ENCODE measurements at regions not wholly inside any gene's neighbourhood (a gene's known extent, or its start where the extent isn't known, plus 50 kb on each side); places are given as distances from the start of the nearest gene placed in this dataset.
"Not testable (repeated sequence)": the region's sequence is repeated elsewhere in the genome, so short reads cannot be mapped to it uniquely, and the experiment has no call there.

DNA sequence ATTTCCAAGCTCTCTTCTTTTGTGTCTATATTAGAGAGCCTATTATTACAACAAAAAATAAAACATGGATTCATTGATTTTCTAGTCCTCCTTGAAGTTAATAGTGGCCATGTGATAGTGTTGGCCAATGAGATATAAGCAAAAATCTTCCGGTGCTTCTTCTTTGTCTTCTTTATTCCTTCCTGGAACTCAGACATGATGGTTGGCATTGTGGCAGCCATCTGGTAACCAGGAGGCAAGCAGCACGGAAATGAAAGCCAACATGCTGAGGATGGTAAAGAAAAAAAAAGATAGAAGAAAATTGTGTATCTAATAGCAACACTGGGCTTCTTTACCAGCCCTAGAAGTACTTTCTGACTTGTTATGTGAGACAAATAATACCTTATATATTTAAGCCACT, 50.8 kb upstream of the SEL1L start:
- no peak for DNase-seq (ENCODE audit: low read depth)

DNA sequence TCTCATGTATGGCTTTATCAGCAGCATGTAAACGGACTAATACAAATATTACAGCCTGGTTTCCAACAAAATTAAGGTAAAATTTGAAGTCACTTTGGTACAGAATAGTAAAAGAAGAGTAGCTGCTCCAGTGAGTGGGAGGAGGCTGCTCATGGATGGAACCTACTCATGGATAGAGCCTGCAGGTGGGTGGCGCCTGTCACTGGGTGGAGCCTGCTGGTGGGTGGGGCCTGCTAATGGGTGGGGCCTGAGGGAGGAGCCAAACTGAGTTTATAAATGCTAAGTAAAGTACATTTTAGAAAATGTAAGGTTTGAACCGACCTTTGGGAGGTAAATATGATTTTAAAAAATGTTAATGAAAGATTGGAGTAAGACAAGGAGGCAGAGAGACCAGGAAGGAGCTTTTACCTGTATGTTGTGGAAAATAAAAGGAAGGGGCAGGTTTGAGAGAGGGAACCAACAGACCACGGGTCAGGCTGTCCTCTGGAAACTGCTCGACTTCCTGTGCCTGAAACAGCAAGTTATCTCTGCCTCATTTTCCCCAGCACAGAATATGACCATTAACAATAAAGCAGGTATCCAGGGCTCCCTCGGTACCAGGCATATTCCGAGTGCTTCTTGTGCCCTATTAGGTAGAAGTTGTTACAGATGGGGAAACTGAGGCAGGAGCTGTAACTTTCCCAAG, 55.9 kb upstream of the SEL1L start:
- DNase-seq (ENCODE audit: low read depth) = no peak

DNA sequence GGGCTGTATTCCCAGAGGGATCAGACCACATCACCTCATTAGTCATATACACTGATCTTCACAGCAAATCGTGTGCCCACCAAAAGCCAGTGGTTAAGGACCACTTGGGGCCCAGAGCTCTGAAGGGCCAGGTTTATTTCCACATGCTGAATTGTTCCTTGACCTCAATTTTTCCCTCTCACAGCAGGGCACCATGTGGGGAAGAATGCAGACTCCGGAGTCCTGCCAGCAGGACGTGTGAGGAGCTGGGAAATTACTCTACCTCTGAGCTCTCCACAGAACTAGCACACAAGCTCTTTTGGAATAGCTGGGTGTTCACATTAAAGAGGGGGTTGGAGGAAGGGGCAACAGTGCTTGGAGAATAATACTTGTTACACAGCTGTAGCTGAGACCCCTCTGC, 57.6 kb upstream of the SEL1L start:
- DNase-seq (ENCODE audit: low read depth) = no peak

DNA sequence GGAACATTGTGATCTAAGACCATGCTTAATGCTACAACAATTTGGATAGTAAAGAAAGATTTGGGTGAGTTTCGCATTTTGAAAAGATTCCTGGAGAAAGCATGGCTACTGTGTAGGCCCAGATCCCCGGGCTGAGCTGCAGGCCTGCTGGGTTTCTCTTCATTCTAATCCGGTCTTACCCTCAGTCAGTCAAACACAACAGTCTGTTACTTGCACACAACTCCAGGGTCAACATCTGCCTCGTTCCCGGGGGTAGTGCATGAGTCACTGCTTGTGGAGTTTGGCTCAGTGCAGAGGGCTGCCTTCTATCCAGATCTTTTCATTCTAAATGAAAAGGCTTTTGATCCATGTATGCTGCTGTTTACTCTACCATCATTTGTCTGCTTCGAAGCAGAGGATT, 60.4 kb upstream of the SEL1L start:
- DNase-seq (ENCODE audit: low read depth) = no peak

DNA sequence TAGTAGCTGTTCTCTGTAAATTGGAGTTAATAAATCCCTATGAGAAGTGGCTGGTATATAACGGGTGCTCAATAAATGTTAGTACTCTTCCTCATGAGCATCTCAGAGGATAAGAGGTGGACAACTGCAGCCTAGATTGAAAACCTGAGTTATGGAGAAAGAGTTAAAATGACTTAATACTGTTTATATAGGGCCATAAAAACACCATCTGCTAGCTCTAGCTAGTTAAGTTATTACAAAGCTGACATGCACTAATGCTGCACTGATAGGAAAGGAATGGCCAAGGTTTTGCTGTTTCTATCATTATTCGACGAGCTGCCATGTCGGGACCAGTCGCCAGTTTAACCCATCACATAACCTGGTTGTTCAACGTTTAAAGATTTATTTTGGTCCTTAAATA, 72.0 kb upstream of the SEL1L start:
- no peak for DNase-seq (ENCODE audit: low read depth)

DNA sequence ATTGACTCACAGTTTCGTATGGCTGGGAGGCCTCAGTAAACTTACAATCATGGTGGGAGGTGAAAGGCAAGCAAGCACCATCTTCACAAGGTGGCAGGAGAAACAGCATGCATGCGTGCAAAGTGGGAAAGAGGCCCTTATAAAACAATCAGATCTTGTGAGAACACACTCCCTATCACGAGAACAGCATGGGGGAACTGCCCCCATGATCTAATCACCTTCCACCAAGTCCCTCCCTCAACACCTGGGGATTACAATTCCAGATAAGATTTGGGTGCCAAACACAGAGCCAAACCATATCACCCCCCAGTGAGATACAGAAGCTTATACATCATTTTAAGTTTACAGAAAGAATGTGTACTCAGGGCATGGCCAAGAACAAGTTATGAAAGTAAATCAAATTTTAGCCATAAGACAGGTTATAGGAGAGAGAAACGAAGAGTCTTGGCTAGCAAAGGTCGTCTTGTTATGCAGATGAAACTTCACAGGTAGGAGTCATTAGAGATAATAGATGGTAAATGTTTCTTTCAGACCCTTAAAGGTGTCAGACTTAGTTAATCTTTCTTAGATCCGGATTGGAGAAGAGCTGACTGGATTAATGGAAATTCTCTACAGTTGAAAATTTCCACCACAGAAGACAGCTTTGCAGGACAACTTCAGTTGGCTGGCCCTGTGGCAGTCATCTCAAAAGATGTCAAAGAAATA, 79.8 kb upstream of the SEL1L start:
- DNase-seq (ENCODE audit: low read depth) = no peak

DNA sequence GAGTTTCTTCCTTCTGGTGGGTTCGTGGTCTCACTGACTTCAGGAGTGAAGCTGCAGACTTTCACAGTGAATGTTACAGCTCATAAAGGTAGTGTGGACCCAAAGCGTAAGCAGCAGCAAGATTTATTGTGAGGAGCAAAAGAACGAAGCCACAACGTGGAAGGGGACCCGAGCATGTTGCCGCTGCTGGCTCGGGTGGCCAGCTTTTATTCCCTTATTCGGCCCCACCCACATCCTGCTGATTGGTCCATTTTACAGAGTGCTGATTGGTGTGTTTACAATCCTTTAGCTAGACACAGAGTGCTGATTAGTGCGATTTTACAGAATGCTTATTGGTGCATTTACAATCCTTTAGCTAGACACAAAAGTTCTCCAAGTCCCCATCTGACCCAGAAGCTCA, 80.6 kb upstream of the SEL1L start:
- not testable (repeated sequence) for DNase-seq (ENCODE audit: low read depth)

DNA sequence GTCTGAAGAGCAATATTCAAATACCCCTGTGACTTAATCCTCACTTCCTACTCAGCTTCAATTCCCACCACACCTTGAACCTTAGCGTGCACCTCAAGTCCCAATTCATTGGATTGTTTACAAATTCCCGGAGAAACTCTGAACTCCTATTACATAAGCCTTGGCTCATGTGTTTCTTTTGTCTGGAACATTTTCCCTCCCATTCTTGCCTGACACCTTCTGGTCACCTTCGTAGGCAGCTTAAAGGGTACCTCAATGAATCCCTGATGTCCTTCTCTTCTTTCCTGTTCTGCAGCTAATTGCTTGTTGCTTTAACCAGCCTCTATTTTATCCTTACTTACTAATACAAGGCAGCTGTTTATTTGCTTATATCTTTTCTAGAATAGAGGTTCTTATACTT, 85.0 kb upstream of the SEL1L start:
- no peak for DNase-seq (ENCODE audit: low read depth)

DNA sequence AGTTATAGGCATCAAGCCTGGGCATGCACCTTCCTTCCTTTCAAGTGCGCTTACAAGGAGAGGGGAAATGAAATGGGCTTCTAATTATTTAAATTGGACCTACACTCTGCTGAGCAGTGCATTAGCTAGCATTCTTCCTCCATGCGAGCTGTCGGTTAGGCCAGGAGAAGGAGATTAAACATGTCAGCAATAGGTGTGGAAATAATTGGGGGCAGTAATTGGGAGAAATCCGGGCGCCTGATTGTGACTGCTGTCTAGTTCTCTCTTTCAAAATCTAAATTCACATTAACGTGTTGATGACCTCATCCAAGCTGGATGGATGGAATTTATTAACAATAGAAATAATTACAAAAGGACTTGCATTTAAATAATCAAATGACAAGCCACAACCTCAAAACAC, 86.2 kb upstream of the SEL1L start:
- DNase-seq (ENCODE audit: low read depth) = no peak

DNA sequence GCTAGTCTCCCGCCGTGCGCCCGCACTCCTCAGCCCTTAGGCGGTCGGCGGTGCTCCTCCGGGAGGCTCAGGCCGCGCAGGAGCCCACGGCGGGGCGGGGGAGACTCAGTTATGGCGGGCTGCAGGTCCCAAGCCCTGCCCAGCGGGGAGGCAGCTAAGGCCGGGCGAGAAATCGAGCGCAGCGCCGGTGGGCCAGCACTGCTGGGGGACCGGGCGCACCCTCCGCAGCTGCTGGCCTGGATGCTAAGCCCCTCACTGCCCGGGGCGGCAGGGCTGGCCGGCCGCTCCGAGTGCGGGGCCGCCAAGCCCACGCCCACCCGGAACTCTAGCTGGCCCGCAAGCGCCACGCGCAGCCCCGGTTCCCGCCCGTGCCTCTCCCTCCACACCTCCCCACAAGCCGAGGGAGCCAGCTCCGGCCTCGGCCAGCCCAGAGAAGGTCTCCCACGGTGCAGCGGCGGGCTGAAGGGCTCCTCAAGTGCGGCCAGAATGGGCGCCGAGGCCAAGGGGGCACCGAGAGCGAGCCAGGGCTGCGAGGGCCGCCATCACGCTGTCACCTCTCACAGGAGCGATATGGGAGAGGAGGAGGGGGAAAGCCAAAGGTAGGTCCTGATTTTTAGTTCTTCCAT, 90.2 kb upstream of the SEL1L start:
- not testable (repeated sequence) for DNase-seq (ENCODE audit: low read depth)

DNA sequence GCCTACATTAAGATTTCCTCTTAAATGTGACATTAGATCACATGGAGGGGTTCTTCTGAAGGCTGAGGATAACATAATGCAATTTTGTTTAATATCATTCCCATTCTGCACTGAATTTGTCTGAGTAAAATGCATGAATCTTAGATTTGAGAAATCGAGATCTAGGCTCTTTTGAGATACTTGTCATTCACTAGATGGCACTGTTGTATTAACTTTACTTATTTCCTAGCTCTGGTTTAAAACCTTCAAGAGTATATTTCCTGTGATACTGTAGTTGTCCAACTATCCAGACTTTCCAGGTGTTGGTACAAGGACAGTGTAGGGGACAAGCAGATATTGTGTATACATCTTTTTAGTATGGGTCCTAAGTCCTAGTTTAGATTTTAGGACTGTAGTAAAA, 91.7 kb upstream of the SEL1L start:
- no peak for DNase-seq (ENCODE audit: low read depth)

DNA sequence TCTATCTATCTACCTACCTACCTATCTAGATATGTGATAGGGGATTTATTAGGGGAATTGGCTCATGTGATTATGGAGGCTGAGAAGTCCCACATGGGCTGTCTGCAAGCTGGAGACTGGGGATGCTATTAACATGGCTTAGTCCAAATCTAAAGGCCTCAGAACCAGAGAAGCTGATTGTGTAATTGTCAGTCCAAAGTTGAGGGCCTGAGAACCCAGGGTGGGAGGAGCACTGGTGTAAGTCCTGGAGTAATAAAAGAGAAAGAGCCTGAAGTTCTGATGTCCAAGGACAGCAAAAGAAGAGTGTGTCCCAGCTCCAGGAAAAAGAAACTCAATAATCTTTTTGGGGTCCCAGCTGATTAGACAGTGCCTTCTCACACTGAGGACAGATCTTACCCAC, 98.5 kb upstream of the SEL1L start:
- DNase-seq (ENCODE audit: low read depth) = no peak

DNA sequence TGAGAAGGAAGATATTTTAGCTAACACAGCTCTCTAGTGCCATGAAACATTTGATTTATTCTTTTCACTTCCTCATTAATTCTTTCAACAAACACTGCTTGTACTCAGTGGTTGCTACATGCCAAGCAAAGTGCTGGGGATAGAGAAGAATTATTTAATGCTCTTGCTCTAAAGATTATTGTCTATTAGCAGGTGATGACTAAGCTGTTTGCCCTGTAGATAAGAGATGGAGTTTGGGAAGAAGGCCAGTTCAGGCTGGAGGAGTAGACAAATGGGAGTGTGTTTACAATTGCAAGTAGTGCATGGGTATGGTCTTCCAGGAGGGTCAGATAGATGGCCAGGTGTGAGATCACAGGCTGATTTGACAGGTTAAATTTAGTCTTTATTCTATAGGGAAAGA, 99.8 kb upstream of the SEL1L start:
- no peak for DNase-seq (ENCODE audit: low read depth)

DNA sequence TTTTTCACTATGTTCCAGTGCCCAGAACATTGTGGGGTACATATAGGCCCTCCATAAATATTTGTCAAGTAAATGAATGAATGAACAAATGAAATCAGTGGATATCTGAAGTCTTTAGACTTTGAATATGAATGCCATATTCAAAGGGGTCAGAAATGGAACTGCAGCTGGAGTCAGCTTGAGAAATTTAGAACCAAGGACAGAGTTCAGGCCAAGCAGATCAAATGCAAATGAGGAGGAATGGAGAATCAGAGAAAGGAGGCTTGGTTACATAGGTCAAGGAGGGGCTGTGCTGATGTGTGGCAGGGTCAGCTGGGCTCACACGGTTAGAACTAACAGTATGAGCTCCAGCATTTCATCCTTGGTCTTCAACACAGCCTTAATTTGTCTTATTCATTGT, 104.0 kb upstream of the SEL1L start:
- no peak for DNase-seq (ENCODE audit: low read depth)

DNA sequence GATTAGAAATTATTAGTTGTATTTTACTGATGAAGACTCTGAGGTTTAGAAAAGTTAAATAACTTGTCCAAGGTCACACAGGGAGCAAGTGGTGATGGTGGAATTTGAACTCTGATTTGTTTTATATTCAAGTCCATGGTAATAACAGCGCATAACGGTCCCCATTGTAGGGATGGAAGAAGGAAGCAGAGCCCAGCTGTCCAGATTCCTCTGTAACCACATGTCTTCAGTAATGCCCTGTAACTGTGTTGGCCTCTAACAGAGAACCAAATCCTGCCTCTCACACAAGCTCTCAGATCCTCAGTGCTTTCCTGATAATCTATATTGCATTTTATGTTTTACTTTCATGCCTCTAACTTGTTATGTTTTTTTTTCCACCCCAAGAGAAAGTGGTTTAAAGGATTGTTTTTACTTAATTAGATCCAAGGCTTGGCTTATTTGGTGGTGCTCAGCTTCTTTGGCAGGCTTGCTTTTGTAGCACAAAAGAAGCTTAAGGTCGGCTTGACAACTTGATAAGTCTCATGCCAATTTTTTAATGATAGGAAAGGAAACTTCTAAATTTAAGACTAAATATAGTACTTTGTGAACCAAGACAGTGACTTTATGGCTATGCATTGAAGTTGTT, 105.1 kb upstream of the SEL1L start:
- DNase-seq (ENCODE audit: low read depth) = no peak

DNA sequence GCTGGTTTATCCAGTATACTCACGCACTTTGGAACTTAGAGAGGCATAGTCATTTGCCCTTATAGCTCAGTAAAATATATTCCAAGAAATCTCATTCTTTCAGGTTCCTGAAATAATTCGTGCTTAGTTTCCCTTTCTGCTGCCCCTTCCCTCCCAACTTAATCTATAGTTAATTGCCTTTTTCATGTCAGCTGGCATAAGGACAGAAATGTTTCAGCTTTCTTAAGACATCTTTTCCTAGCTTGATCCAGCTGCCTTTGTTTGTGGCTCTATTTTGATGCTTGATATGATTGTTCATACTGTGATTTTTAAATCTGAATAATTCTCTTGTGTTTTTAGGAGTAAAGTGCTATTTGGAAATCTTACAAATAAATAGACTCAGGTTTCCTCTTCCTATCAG, 120.0 kb upstream of the SEL1L start:
- DNase-seq (ENCODE audit: low read depth) = no peak

DNA sequence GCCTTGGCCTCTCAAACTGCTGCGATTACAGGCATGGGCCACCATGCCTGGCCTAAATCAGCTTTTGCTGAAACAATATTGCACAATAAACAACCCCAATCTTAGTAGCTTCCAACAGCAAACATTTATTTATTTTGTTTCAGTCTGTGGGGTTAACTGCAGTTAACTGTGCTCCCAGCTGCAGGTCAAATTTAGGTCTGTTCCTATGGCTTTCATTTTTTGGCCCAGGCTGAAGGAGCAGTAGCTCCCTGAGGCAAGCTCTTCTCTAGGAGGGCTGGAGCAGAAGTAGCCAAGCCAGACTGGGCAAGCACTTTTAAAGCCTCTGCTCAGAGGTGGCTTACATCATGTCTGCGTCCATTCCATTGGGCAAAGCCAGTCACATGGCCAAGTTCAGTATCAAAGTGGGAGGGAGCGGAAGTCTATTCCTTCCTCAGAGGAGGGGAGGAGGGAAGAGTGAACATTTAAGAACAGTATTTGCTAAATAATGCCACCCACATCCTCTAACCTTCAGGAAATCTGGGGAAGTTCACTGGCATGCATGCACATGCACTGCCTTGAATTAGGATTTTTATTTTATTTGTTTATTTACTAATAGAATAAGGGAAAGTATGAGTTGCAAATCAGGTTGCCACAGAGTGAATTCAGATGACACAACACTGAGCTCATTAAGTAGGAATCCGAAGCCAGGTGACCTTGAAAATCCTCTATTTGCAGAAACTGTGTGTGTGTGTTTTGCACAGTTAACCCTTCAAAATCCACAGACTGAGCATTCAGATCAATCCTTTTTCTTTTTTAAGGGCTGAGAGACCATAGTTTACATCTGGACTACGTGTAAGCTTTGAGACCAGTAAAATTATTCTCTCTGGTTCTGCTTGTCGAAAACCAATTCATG, 122.0 kb upstream of the SEL1L start:
- DNase-seq (ENCODE audit: low read depth) = no peak

DNA sequence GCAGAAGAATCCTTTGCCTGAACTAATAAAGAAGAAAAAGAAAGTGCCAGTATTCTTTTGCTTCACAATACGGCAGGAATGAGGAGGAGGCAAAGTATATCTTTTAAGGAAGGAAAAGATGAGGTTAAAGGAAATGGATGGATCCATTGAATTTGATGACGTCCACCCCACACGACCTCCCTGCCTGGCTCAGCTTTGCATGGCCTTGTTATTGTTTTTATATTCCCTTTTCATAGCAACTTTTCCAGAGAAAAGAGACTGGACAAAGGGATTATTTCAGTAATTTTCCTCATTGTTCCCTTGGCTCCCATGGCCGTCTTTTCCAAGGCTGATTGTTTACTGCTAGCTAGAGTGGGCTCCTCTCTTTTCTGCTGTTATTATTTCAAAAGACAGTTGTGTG, 123.2 kb upstream of the SEL1L start:
- DNase-seq (ENCODE audit: low read depth) = no peak

DNA sequence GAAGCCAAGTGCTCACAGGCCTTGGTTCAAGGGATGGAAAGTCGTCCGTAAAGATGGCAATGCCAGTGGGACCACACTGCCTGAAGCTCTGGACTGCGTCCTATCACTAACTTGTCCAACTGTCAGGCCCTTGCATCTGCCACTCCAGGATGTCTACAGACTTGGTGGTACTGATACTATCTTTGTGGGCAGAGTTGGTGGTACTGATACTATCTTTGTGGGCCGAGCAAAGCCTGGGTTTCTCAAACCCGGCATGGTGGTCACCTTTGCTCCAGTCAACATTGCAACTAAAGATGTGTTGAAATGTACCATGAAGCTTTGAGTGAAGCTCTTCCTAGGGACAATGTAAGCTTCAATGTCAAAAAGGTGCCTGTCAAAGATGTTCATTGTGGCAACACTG, 128.4 kb upstream of the SEL1L start:
- DNase-seq (ENCODE audit: low read depth) = no peak

DNA sequence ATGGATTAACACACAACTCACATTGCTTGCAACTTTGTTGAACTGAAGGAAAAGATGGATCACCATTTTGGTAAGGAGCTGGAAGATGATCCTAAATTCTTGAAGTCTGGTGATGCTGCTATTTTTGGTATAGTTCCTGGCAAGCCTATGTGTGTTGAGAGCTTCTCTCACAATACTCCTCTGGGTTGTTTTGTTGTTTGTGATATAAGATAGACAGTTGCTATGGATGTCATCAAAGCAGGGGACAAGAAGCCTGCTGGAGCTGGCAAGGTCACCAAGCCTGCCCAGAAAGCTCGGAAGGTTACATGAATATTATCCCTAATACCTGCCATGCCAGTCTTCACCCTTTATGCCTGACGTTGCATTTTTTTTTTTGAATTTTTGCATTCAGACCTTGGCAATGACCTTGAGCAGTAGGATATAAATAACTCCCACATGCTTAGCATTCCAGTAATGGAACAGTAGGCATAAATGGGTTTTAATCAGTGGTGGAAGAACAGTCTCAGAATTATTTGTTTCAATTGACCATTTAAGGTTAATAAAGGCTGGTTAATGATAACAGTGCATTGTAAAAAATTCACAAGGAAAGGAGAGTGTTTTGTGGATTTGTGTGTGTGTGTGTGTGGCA, 129.0 kb upstream of the SEL1L start:
- DNase-seq (ENCODE audit: low read depth) = no peak

DNA sequence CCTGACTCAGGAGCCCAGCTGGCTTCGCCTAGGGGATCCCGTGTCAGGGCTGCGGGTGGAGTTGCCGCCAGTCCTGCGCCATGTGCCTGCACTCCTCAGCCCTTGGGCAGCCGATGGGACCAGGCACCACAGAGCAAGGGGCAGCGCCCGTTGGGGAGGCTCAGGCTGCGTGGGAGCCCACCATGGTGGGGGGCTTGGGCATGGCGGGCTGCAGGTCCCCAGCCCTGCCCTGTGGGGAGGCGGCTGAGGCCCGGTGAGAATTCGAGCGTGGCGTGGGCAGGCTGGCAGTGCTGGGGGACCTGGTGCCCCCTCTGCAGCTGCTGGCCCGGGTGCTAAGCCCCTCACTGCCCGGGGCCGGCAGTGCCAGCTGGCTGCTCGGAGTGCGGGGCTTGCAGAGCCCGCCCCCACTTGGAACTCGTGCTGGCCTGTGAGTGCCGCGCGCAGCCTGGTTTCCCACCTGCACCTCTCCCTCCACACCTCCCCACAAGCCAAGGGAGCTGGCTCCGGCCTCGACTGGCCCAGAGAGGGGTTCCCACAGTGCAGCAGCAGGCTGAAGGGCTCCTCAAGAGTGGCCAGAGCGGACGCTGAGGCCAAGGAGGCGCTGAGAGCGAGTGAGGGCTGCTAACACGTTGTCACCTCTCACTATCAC, 135.1 kb upstream of the SEL1L start:
- no peak for DNase-seq (ENCODE audit: low read depth)
